ENCODE measurements at regions not wholly inside any gene's neighbourhood (a gene's known extent, or its start where the extent isn't known, plus 50 kb on each side); places are given as distances from the start of the nearest gene placed in this dataset.

- in situ Hi-C loops (cut with MboI; ENCODE audit: low sequenced_read_pairs) = no loop called here
- H3K9me3 ChIP-seq = no peaks in the 10 kb centered on the region
Observed at GRCh38 chr7:156458011-156458410, 182.6 kb upstream of the RNF32 start.

GRCh38 chr7:156456503-156457115 is 184.0 kb upstream of the RNF32 start:
- no peaks in the 10 kb centered on the region for H3K9me3 ChIP-seq
- H3K36me3 ChIP-seq (replicated peaks) = no peaks in the 10 kb centered on the region
- in situ Hi-C loops (cut with MboI; ENCODE audit: low sequenced_read_pairs) = no loop called here
- no peak overlapping the region for H3K4me3 ChIP-seq
- H3K4me1 ChIP-seq = no peaks in the 10 kb centered on the region
- no peaks in the 10 kb centered on the region for H3K27me3 ChIP-seq (ENCODE audit: low read depth)
- DNase-seq (ENCODE audit: low spot score in 2 of 2) = no peak

More at GRCh38 chr7:156458011-156458410, 182.6 kb upstream of the RNF32 start:
- H3K4me3 ChIP-seq = no peak overlapping the region
- no peaks in the 10 kb centered on the region for H3K36me3 ChIP-seq (replicated peaks)
- H3K27me3 ChIP-seq (ENCODE audit: low read depth) = no peaks in the 10 kb centered on the region
- H3K4me1 ChIP-seq = no peaks in the 10 kb centered on the region
- DNase-seq (ENCODE audit: low spot score in 2 of 2) = no peak

GRCh38 chr7:156456032-156456431 is 184.5 kb upstream of the RNF32 start:
- in situ Hi-C loops (cut with MboI; ENCODE audit: low sequenced_read_pairs) = no loop called here
- Histone ChIP-seq H3K27me3 (ENCODE audit: low read depth) (no peaks in the 10 kb centered on the region), H3K36me3 (replicated peaks) (no peaks in the 10 kb centered on the region), H3K4me1 (no peaks in the 10 kb centered on the region), H3K9me3 (no peaks in the 10 kb centered on the region), H3K4me3 (no peak overlapping the region)
- no peak for DNase-seq (ENCODE audit: low spot score in 2 of 2)

GRCh38 chr7:156450473-156450872 is 190.1 kb upstream of the RNF32 start:
- Histone ChIP-seq H3K4me3 (no peak overlapping the region), H3K9me3 (no peaks in the 10 kb centered on the region), H3K4me1 (no peaks in the 10 kb centered on the region), H3K27me3 (ENCODE audit: low read depth) (no peaks in the 10 kb centered on the region), H3K36me3 (replicated peaks) (no peaks in the 10 kb centered on the region)
- in situ Hi-C loops (cut with MboI; ENCODE audit: low sequenced_read_pairs) = no loop called here
- no peak for DNase-seq (ENCODE audit: low spot score in 2 of 2)

- H3K4me1 ChIP-seq = no peaks in the 10 kb centered on the region
- no peaks in the 10 kb centered on the region for H3K9me3 ChIP-seq
- no peaks in the 10 kb centered on the region for H3K36me3 ChIP-seq (replicated peaks)
- no peaks in the 10 kb centered on the region for H3K27me3 ChIP-seq (ENCODE audit: low read depth)
- no peak overlapping the region for H3K4me3 ChIP-seq
- in situ Hi-C loops (cut with MboI; ENCODE audit: low sequenced_read_pairs) = no loop called here
- DNase-seq (ENCODE audit: low spot score in 2 of 2) = no peak
Observed at GRCh38 chr7:156448918-156449317, 191.7 kb upstream of the RNF32 start.

GRCh38 chr7:156446990-156447389 is 193.6 kb upstream of the RNF32 start:
- no peak overlapping the region for H3K4me3 ChIP-seq
- H3K36me3 ChIP-seq (replicated peaks) = no peaks in the 10 kb centered on the region
- no peaks in the 10 kb centered on the region for H3K9me3 ChIP-seq
- in situ Hi-C loops (cut with MboI; ENCODE audit: low sequenced_read_pairs) = no loop called here
- no peaks in the 10 kb centered on the region for H3K4me1 ChIP-seq
- H3K27me3 ChIP-seq (ENCODE audit: low read depth) = no peaks in the 10 kb centered on the region
- DNase-seq (ENCODE audit: low spot score in 2 of 2) = no peak

- H3K4me3 ChIP-seq = no peak overlapping the region
- in situ Hi-C loops (cut with MboI; ENCODE audit: low sequenced_read_pairs) = no loop called here
- no peaks in the 10 kb centered on the region for H3K36me3 ChIP-seq (replicated peaks)
- H3K9me3 ChIP-seq = no peaks in the 10 kb centered on the region
- H3K27me3 ChIP-seq (ENCODE audit: low read depth) = no peaks in the 10 kb centered on the region
- no peak for DNase-seq (ENCODE audit: low spot score in 2 of 2)
- no peaks in the 10 kb centered on the region for H3K4me1 ChIP-seq
Observed at GRCh38 chr7:156445997-156446761, 194.4 kb upstream of the RNF32 start.

- no peak for DNase-seq (ENCODE audit: low spot score in 2 of 2)
- Histone ChIP-seq H3K9me3 (no peaks in the 10 kb centered on the region), H3K4me1 (no peaks in the 10 kb centered on the region), H3K4me3 (no peak overlapping the region), H3K36me3 (replicated peaks) (no peaks in the 10 kb centered on the region), H3K27me3 (ENCODE audit: low read depth) (no peaks in the 10 kb centered on the region)
- in situ Hi-C loops (cut with MboI; ENCODE audit: low sequenced_read_pairs) = no loop called here
Observed at GRCh38 chr7:156442516-156442915, 198.1 kb upstream of the RNF32 start.

- H3K4me1 ChIP-seq = no peaks in the 10 kb centered on the region
- in situ Hi-C loops (cut with MboI; ENCODE audit: low sequenced_read_pairs) = no loop called here
Observed at GRCh38 chr7:156440456-156440855, 200.1 kb upstream of the RNF32 start.

GRCh38 chr7:156438011-156438410 is 202.6 kb upstream of the RNF32 start:
- no peaks in the 10 kb centered on the region for H3K27me3 ChIP-seq (ENCODE audit: low read depth)
- in situ Hi-C loops (cut with MboI; ENCODE audit: low sequenced_read_pairs) = no loop called here
- no peak for DNase-seq (ENCODE audit: low spot score in 2 of 2)

More at GRCh38 chr7:156440456-156440855, 200.1 kb upstream of the RNF32 start:
- Histone ChIP-seq H3K36me3 (replicated peaks) (no peaks in the 10 kb centered on the region), H3K4me3 (no peak overlapping the region), H3K27me3 (ENCODE audit: low read depth) (no peaks in the 10 kb centered on the region), H3K9me3 (no peaks in the 10 kb centered on the region)
- no peak for DNase-seq (ENCODE audit: low spot score in 2 of 2)

GRCh38 chr7:156437021-156437614 is 203.5 kb upstream of the RNF32 start:
- H3K4me3 ChIP-seq = no peak overlapping the region
- H3K9me3 ChIP-seq = no peaks in the 10 kb centered on the region
- no peaks in the 10 kb centered on the region for H3K36me3 ChIP-seq (replicated peaks)
- H3K27me3 ChIP-seq (ENCODE audit: low read depth) = no peaks in the 10 kb centered on the region
- in situ Hi-C loops (cut with MboI; ENCODE audit: low sequenced_read_pairs) = no loop called here
- no peaks in the 10 kb centered on the region for H3K4me1 ChIP-seq
- DNase-seq (ENCODE audit: low spot score in 2 of 2) = no peak

More at GRCh38 chr7:156438011-156438410, 202.6 kb upstream of the RNF32 start:
- Histone ChIP-seq H3K4me3 (no peak overlapping the region), H3K9me3 (no peaks in the 10 kb centered on the region), H3K36me3 (replicated peaks) (no peaks in the 10 kb centered on the region), H3K4me1 (no peaks in the 10 kb centered on the region)

- no peaks in the 10 kb centered on the region for H3K9me3 ChIP-seq
- no peak for DNase-seq (ENCODE audit: low spot score in 2 of 2)
- in situ Hi-C loops (cut with MboI; ENCODE audit: low sequenced_read_pairs) = no loop called here
Observed at GRCh38 chr7:156435486-156436231, 204.9 kb upstream of the RNF32 start.

GRCh38 chr7:156434706-156435105 is 205.9 kb upstream of the RNF32 start:
- DNase-seq (ENCODE audit: low spot score in 2 of 2) = no peak
- Histone ChIP-seq H3K4me3 (no peak overlapping the region), H3K9me3 (no peaks in the 10 kb centered on the region), H3K4me1 (no peaks in the 10 kb centered on the region), H3K27me3 (ENCODE audit: low read depth) (no peaks in the 10 kb centered on the region), H3K36me3 (replicated peaks) (no peaks in the 10 kb centered on the region)
- in situ Hi-C loops (cut with MboI; ENCODE audit: low sequenced_read_pairs) = no loop called here

More at GRCh38 chr7:156435486-156436231, 204.9 kb upstream of the RNF32 start:
- H3K27me3 ChIP-seq (ENCODE audit: low read depth) = no peaks in the 10 kb centered on the region
- H3K4me3 ChIP-seq = no peak overlapping the region
- no peaks in the 10 kb centered on the region for H3K4me1 ChIP-seq
- no peaks in the 10 kb centered on the region for H3K36me3 ChIP-seq (replicated peaks)

GRCh38 chr7:156432018-156432417 is 208.6 kb upstream of the RNF32 start:
- H3K4me3 ChIP-seq = no peak overlapping the region
- in situ Hi-C loops (cut with MboI; ENCODE audit: low sequenced_read_pairs) = no loop called here

More at GRCh38 chr7:156432018-156432417, 208.6 kb upstream of the RNF32 start:
- DNase-seq (ENCODE audit: low spot score in 2 of 2) = no peak
- H3K27me3 ChIP-seq (ENCODE audit: low read depth) = no peaks in the 10 kb centered on the region
- no peaks in the 10 kb centered on the region for H3K36me3 ChIP-seq (replicated peaks)
- no peaks in the 10 kb centered on the region for H3K4me1 ChIP-seq
- H3K9me3 ChIP-seq = no peaks in the 10 kb centered on the region

All from HAP-1 (cell line).